GM23338 (cell line): ENCODE measurements at regions not wholly inside any gene's neighbourhood (a gene's known extent, or its start where the extent isn't known, plus 50 kb on each side); places are given as distances from the start of the nearest gene placed in this dataset.
A peak's percentile ranks its signal among the peaks of the same experiment; 100 is the strongest.
"Not testable (repeated sequence)": the region's sequence is repeated elsewhere in the genome, so short reads cannot be mapped to it uniquely, and the experiment has no call there.

Source experiments
- ATAC-seq: fragments of 200-7000 bp; cut with Tn5 transposase; 3 replicates; pipeline ENCODE4 v1.9.1; 2020
- DNase-seq: peaks from one replicate; pipeline ENCODE4 v3.0.0-alpha.2; 2015; ENCODE audit warnings: low spot score
- H2AFZ ChIP-seq: fragments of 200-600 bp; sonication (generic); 2 replicates; pipeline ENCODE4 v1.8.0; 2016; ENCODE audit warnings: antibody characterized with exemption, mild to moderate bottlenecking, moderate library complexity
- H3F3A ChIP-seq: fragments of 200-600 bp; sonication (generic); replicated peaks from 2 replicates; pipeline ENCODE4 v1.8.0; 2017; ENCODE audit warnings: antibody characterized with exemption, mixed run types, low read depth
- H3K27ac ChIP-seq: fragments of 200-600 bp; sonication (generic); 2 replicates; pipeline ENCODE4 v1.6.1; 2016; ENCODE audit warnings: low read depth
- H3K27me3 ChIP-seq: fragments of 200-600 bp; sonication (generic); 2 replicates; pipeline ENCODE4 v1.8.0; 2016; ENCODE audit warnings: mild to moderate bottlenecking, mixed run types, moderate library complexity; ENCODE audit not compliant: insufficient read depth
- H3K36me3 ChIP-seq: fragments of 200-600 bp; sonication (generic); 2 replicates; pipeline ENCODE4 v1.8.0; 2016; ENCODE audit warnings: mild to moderate bottlenecking; ENCODE audit not compliant: insufficient read depth
- H3K4me1 ChIP-seq: fragments of 200-600 bp; sonication (generic); 2 replicates; pipeline ENCODE4 v1.8.0; 2016; ENCODE audit warnings: mild to moderate bottlenecking, moderate library complexity; ENCODE audit not compliant: insufficient read depth
- H3K4me2 ChIP-seq: fragments of 200-600 bp; sonication (generic); 2 replicates; pipeline ENCODE4 v1.7.1; 2017; ENCODE audit warnings: mixed run types
- H3K4me3 ChIP-seq: fragments of 200-600 bp; sonication (generic); 2 replicates; pipeline ENCODE4 v1.6.1; 2016; ENCODE audit warnings: mixed run types
- H3K79me2 ChIP-seq: fragments of 200-600 bp; sonication (generic); replicated peaks from 2 replicates; pipeline ENCODE4 v1.8.0; 2017; ENCODE audit warnings: mild to moderate bottlenecking; ENCODE audit not compliant: insufficient read depth
- H3K9me2 ChIP-seq: fragments of 200-600 bp; sonication (generic); 2 replicates; pipeline ENCODE4 v1.8.0; 2017; ENCODE audit not compliant: insufficient read depth
- H4K20me1 ChIP-seq: fragments of 200-600 bp; sonication (generic); replicated peaks from 2 replicates; pipeline ENCODE4 v1.8.0; 2017; ENCODE audit warnings: mild to moderate bottlenecking; ENCODE audit not compliant: insufficient read depth
- H3K27ac Mint-ChIP-seq: 2 replicates; pipeline ENCODE4 v1.8.0; 2020; ENCODE audit warnings: inconsistent platforms, mild to moderate bottlenecking, moderate library complexity, mixed read lengths
- H3K27me3 Mint-ChIP-seq: 3 replicates; pipeline ENCODE4 v1.8.0; 2022; ENCODE audit warnings: low read depth, mild to moderate bottlenecking, moderate library complexity, mixed read lengths, inconsistent platforms; ENCODE audit not compliant: insufficient read depth, poor library complexity
- H3K36me3 Mint-ChIP-seq: 3 replicates; pipeline ENCODE4 v1.8.0; 2021; ENCODE audit warnings: low read depth, mild to moderate bottlenecking, inconsistent platforms, moderate library complexity, mixed read lengths
- H3K4me1 Mint-ChIP-seq: 3 replicates; pipeline ENCODE4 v1.8.0; 2020; ENCODE audit warnings: mild to moderate bottlenecking, inconsistent platforms, mixed read lengths
- H3K4me3 Mint-ChIP-seq: 3 replicates; pipeline ENCODE4 v1.8.0; 2021; ENCODE audit warnings: moderate library complexity, mild to moderate bottlenecking, inconsistent platforms, mixed read lengths
- H3K9me3 Mint-ChIP-seq: 3 replicates; pipeline ENCODE4 v1.8.0; 2020; ENCODE audit warnings: moderate library complexity, mild to moderate bottlenecking, inconsistent platforms, mixed read lengths
- REST ChIP-seq: IDR thresholded peaks from one replicate; pipeline ENCODE4 v1.6.1; 2018; ENCODE audit warnings: antibody characterized with exemption; ENCODE audit not compliant: unreplicated experiment

- H3F3A ChIP-seq, H3K4me3 ChIP-seq, H3K27ac ChIP-seq, H3K36me3 Mint-ChIP-seq, H3K27ac Mint-ChIP-seq, H3K4me2 ChIP-seq, H3K4me3 Mint-ChIP-seq, H4K20me1 ChIP-seq, H2AFZ ChIP-seq, H3K79me2 ChIP-seq, H3K9me3 Mint-ChIP-seq, H3K36me3 ChIP-seq, H3K27me3 ChIP-seq, H3K4me1 Mint-ChIP-seq, H3K27me3 Mint-ChIP-seq, H3K4me1 ChIP-seq, H3K9me2 ChIP-seq: not testable (repeated sequence)
- peak; percentile 46; the same call in 1 of the 3 replicates for ATAC-seq
- TF ChIP-seq REST: peak; percentile 57
- peak; percentile 5 for DNase-seq
Observed at GRCh38 chr9:64466052-64466599, 818.9 kb downstream of the FOXD4L5 start.

- H3K27me3 Mint-ChIP-seq, H4K20me1 ChIP-seq, DNase-seq, H3K4me3 Mint-ChIP-seq, H3K36me3 ChIP-seq, H3K4me3 ChIP-seq, H3K79me2 ChIP-seq, H3K27ac ChIP-seq, H2AFZ ChIP-seq, H3K4me2 ChIP-seq, ATAC-seq, H3K27ac Mint-ChIP-seq, H3K9me3 Mint-ChIP-seq, H3K27me3 ChIP-seq, H3K9me2 ChIP-seq, H3K4me1 ChIP-seq, H3K36me3 Mint-ChIP-seq, H3K4me1 Mint-ChIP-seq, H3F3A ChIP-seq: not testable (repeated sequence)
Observed at GRCh38 chr9:64461885-64462284, 823.1 kb downstream of the FOXD4L5 start.

- not testable (repeated sequence) for H3K27ac Mint-ChIP-seq, H3K27me3 Mint-ChIP-seq, DNase-seq, H3K36me3 Mint-ChIP-seq, H3K4me3 Mint-ChIP-seq, H3K4me1 Mint-ChIP-seq, H3K9me2 ChIP-seq, ATAC-seq, H3K36me3 ChIP-seq, H3K27me3 ChIP-seq, H3K79me2 ChIP-seq, H3K27ac ChIP-seq, H3F3A ChIP-seq, H3K9me3 Mint-ChIP-seq, H3K4me3 ChIP-seq, H4K20me1 ChIP-seq, H3K4me1 ChIP-seq, H3K4me2 ChIP-seq, H2AFZ ChIP-seq
Observed at GRCh38 chr9:64458642-64459041, 826.4 kb downstream of the FOXD4L5 start.

- H3K36me3 Mint-ChIP-seq, H3K4me3 ChIP-seq, H3K27ac ChIP-seq, H4K20me1 ChIP-seq, H2AFZ ChIP-seq, DNase-seq, H3F3A ChIP-seq, H3K9me3 Mint-ChIP-seq, H3K79me2 ChIP-seq, H3K4me2 ChIP-seq, H3K27ac Mint-ChIP-seq, ATAC-seq, H3K27me3 ChIP-seq, H3K36me3 ChIP-seq, H3K4me1 ChIP-seq, H3K4me3 Mint-ChIP-seq, H3K9me2 ChIP-seq, H3K4me1 Mint-ChIP-seq, H3K27me3 Mint-ChIP-seq: not testable (repeated sequence)
Observed at GRCh38 chr9:64455107-64455648, 829.8 kb downstream of the FOXD4L5 start.

- H3K4me2 ChIP-seq, H3K36me3 ChIP-seq, ATAC-seq, H3K4me3 Mint-ChIP-seq, H3K9me2 ChIP-seq, H3K4me1 ChIP-seq, H3K36me3 Mint-ChIP-seq, H3K79me2 ChIP-seq, H3F3A ChIP-seq, H3K27ac ChIP-seq, H3K4me3 ChIP-seq, H3K27me3 ChIP-seq, H3K4me1 Mint-ChIP-seq, DNase-seq, H3K9me3 Mint-ChIP-seq, H2AFZ ChIP-seq, H3K27ac Mint-ChIP-seq, H4K20me1 ChIP-seq, H3K27me3 Mint-ChIP-seq: not testable (repeated sequence)
Observed at GRCh38 chr9:64452134-64452533, 832.9 kb downstream of the FOXD4L5 start.

- not testable (repeated sequence) for H3K27me3 Mint-ChIP-seq, H3K79me2 ChIP-seq, H3K36me3 Mint-ChIP-seq, H3K4me1 ChIP-seq, H3K9me3 Mint-ChIP-seq, H3K4me2 ChIP-seq, H2AFZ ChIP-seq, ATAC-seq, H3K4me3 Mint-ChIP-seq, H3F3A ChIP-seq, H3K4me1 Mint-ChIP-seq, H3K4me3 ChIP-seq, H3K27ac ChIP-seq, DNase-seq, H3K36me3 ChIP-seq, H3K9me2 ChIP-seq, H3K27me3 ChIP-seq, H4K20me1 ChIP-seq, H3K27ac Mint-ChIP-seq
Observed at GRCh38 chr9:64450654-64451053, 834.4 kb downstream of the FOXD4L5 start.
